ENCODE measurements at regions not wholly inside any gene's neighbourhood (a gene's known extent, or its start where the extent isn't known, plus 50 kb on each side); places are given as distances from the start of the nearest gene placed in this dataset.
A peak's percentile ranks its signal among the peaks of the same experiment; 100 is the strongest.

DNA sequence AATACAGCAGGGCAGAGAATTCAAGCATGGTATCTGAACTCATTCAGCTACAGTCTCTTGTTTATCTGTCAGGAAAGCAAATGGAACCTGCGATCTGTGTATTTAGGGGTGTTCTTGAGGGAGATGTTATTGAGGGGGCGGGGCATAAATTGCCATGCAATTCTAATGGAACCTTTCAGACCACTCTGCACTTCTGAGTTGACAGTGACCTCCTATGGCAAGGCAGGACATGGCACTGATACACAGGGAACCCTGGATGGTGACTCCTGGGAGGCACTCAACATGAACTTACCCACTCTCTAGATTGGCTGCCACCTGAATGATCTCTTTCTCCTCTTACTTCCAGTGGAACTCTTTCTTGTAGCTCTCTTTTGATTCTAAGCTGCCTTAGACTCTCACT is 787.3 kb downstream of the VRK1 start:
- no peak for TF ChIP-seq RAD21 (conservative IDR thresholded peaks at IDR 0.05)
- TF ChIP-seq MXI1 (conservative IDR thresholded peaks at IDR 0.05; ENCODE audit: poor library complexity, severe bottlenecking): no peak
- no peak for TF ChIP-seq EZH2 (IDR thresholded peaks at IDR 0.05; ENCODE audit: borderline replicate concordance, insufficient read depth, low read length, poor library complexity, severe bottlenecking)
- TF ChIP-seq REST (IDR thresholded peaks at IDR 0.05; ENCODE audit: borderline replicate concordance): no peak
- TF ChIP-seq, protein P1, sequence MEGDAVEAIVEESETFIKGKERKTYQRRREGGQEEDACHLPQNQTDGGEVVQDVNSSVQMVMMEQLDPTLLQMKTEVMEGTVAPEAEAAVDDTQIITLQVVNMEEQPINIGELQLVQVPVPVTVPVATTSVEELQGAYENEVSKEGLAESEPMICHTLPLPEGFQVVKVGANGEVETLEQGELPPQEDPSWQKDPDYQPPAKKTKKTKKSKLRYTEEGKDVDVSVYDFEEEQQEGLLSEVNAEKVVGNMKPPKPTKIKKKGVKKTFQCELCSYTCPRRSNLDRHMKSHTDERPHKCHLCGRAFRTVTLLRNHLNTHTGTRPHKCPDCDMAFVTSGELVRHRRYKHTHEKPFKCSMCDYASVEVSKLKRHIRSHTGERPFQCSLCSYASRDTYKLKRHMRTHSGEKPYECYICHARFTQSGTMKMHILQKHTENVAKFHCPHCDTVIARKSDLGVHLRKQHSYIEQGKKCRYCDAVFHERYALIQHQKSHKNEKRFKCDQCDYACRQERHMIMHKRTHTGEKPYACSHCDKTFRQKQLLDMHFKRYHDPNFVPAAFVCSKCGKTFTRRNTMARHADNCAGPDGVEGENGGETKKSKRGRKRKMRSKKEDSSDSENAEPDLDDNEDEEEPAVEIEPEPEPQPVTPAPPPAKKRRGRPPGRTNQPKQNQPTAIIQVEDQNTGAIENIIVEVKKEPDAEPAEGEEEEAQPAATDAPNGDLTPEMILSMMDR (IDR thresholded peaks at IDR 0.05; ENCODE audit: poor library complexity, severe bottlenecking): peak; percentile 16
- no peak for TF ChIP-seq SMC3 (conservative IDR thresholded peaks at IDR 0.05; ENCODE audit: poor library complexity)
- Histone ChIP-seq H3K9me3 (ENCODE audit: low read length) (no peaks in the 10 kb centered on the region), H3K36me3 (ENCODE audit: insufficient read depth, low read length) (no peaks in the 10 kb centered on the region), H3K4me3 (ENCODE audit: low read length) (no peak overlapping the region), H3K4me2 (ENCODE audit: low read length) (no peak overlapping the region), H3K27me3 (ENCODE audit: insufficient read depth, low read depth, low read length) (no peaks in the 10 kb centered on the region), H3K9me2 (ENCODE audit: insufficient read depth, low read length) (no peaks in the 10 kb centered on the region), H4K20me1 (ENCODE audit: insufficient read depth) (no peaks in the 10 kb centered on the region), H3K9ac (ENCODE audit: low read length) (no peak overlapping the region), H3F3A (ENCODE audit: insufficient read depth, low read length, poor library complexity, severe bottlenecking) (no peaks in the 10 kb centered on the region), H3K27ac (ENCODE audit: low read length) (no peak overlapping the region), H2AFZ (ENCODE audit: low read depth, low read length) (no peak overlapping the region), H3K79me2 (replicated peaks; ENCODE audit: insufficient read depth, low read length) (no peaks in the 10 kb centered on the region)

DNA sequence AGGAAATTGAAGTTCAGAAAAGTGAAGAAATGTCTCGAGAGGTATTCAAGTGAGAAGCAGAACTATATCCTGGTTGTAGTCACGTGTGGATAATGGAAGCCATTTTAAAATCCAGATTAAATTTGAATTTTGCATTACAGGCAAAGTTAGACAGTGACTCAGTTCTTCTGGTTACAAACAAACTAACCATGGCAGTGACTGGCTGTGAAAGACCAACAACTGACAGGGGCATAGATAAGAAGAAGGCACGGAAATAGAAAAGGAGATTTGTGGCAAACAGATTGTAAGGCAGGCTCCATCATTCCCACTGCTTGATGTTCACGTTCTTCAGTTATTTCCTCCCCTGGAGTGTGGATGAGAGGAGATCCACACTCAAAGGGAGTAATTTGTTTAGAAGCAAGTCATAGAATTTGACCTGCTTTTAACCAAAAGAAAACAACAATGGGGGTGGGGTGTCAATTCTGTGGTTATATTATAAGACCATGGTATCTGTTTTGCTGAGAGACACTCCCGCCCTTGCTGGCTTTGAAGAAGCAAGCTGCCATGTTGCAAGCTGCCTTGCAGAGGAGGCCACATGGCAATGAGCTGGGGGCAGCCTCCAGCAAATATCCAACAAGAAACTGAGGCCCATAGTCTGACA is 795.3 kb downstream of the VRK1 start:
- Histone ChIP-seq H3K27ac (ENCODE audit: low read length) (no peak overlapping the region), H3K4me3 (ENCODE audit: low read length) (no peak overlapping the region), H3F3A (ENCODE audit: insufficient read depth, low read length, poor library complexity, severe bottlenecking) (no peaks in the 10 kb centered on the region), H3K9ac (ENCODE audit: low read length) (no peak overlapping the region), H2AFZ (ENCODE audit: low read depth, low read length) (no peak overlapping the region), H3K27me3 (ENCODE audit: insufficient read depth, low read depth, low read length) (no peaks in the 10 kb centered on the region), H3K4me2 (ENCODE audit: low read length) (no peak overlapping the region), H3K36me3 (ENCODE audit: insufficient read depth, low read length) (no peaks in the 10 kb centered on the region), H3K79me2 (replicated peaks; ENCODE audit: insufficient read depth, low read length) (no peaks in the 10 kb centered on the region), H3K9me3 (ENCODE audit: low read length) (no peaks in the 10 kb centered on the region), H3K9me2 (ENCODE audit: insufficient read depth, low read length) (no peaks in the 10 kb centered on the region), H4K20me1 (ENCODE audit: insufficient read depth) (no peaks in the 10 kb centered on the region)
- no peak for TF ChIP-seq MXI1 (conservative IDR thresholded peaks at IDR 0.05; ENCODE audit: poor library complexity, severe bottlenecking)
- TF ChIP-seq, protein P1 (IDR thresholded peaks at IDR 0.05; ENCODE audit: poor library complexity, severe bottlenecking): no peak
- TF ChIP-seq TAF1 (IDR thresholded peaks at IDR 0.05; ENCODE audit: low read depth): no peak
- TF ChIP-seq POLR2AphosphoS5 (IDR thresholded peaks at IDR 0.05): no peak

All from neural cell (in vitro differentiated cells).